ENCODE measurements at regions not wholly inside any gene's neighbourhood (a gene's known extent, or its start where the extent isn't known, plus 50 kb on each side); places are given as distances from the start of the nearest gene placed in this dataset.
"Not testable (repeated sequence)": the region's sequence is repeated elsewhere in the genome, so short reads cannot be mapped to it uniquely, and the experiment has no call there.

GRCh38 chr4:116632269-116632668 is 453.1 kb downstream of the TRAM1L1 start:
- Histone ChIP-seq H3K4me1 (ENCODE audit: insufficient read depth) (no peaks in the 10 kb centered on the region), H3K4me2 (ENCODE audit: unreplicated experiment) (no peak overlapping the region), H3K27me3 (replicated peaks; ENCODE audit: insufficient read depth) (no peaks in the 10 kb centered on the region), H3F3A (ENCODE audit: insufficient read depth) (no peaks in the 10 kb centered on the region), H2AFZ (no peak overlapping the region), H3K27ac (no peak overlapping the region), H3K4me3 (no peak overlapping the region), H3K36me3 (ENCODE audit: low read depth) (no peaks in the 10 kb centered on the region), H4K20me1 (ENCODE audit: insufficient read depth) (no peaks in the 10 kb centered on the region), H3K9ac (no peak overlapping the region), H3K9me3 (ENCODE audit: low read depth) (no peaks in the 10 kb centered on the region), H3K9me2 (ENCODE audit: insufficient read depth) (no peaks in the 10 kb centered on the region), H3K79me2 (ENCODE audit: insufficient read depth) (no peaks in the 10 kb centered on the region)
- in situ Hi-C loops (cut with MboI) = no loop called here
- TF ChIP-seq EZH2 (IDR thresholded peaks at IDR 0.05; ENCODE audit: insufficient read depth, poor library complexity, severe bottlenecking) (no peak), EZH2phosphoT487 (IDR thresholded peaks at IDR 0.05; ENCODE audit: insufficient read depth, low read depth) (no peak)
- DNase-seq = no peak

DNA sequence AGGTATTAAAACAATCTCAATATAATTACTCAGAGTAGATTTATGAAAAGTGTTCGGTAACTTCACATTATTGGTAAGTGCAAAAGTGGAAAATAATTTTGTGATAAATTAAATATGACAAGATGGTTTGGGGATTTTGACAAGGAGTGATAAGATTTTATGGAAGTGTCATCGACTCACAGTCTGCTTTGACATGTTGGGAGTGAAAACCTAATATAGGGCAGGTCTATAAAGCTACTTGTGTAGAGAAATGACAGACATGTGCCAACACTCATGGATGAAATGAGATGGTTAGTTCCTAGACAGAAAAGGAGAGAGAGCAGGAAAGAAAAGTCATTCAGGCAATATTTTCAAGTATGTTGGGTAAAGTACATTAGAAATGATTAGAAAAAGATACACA is 456.8 kb downstream of the TRAM1L1 start:
- no peaks in the 10 kb centered on the region for H3K27me3 ChIP-seq (replicated peaks; ENCODE audit: insufficient read depth)
- WGBS, 2 experiments (ENCODE audit: low coverage in 1 of 2, low lambda C conversion rate in 2 of 2, missing lambda C conversion rate in 2 of 2) = 3 to 6% methylated on average over 2 of the region's 2 CpGs

GRCh38 chr4:116627545-116627944 is 457.8 kb downstream of the TRAM1L1 start:
- TF ChIP-seq EZH2 (IDR thresholded peaks at IDR 0.05; ENCODE audit: insufficient read depth, poor library complexity, severe bottlenecking) = no peak
- TF ChIP-seq EZH2phosphoT487 (IDR thresholded peaks at IDR 0.05; ENCODE audit: insufficient read depth, low read depth) = no peak
- H3K79me2 ChIP-seq (ENCODE audit: insufficient read depth) = no peaks in the 10 kb centered on the region
- H4K20me1 ChIP-seq (ENCODE audit: insufficient read depth) = no peaks in the 10 kb centered on the region
- in situ Hi-C loops (cut with MboI) = no loop called here
- H2AFZ ChIP-seq = no peak overlapping the region
- no peaks in the 10 kb centered on the region for H3K36me3 ChIP-seq (ENCODE audit: low read depth)
- DNase-seq = no peak
- no peak overlapping the region for H3K27ac ChIP-seq
- no peak overlapping the region for H3K9ac ChIP-seq
- no peaks in the 10 kb centered on the region for H3K9me2 ChIP-seq (ENCODE audit: insufficient read depth)
- no peak overlapping the region for H3K4me3 ChIP-seq
- WGBS, 2 experiments (ENCODE audit: low coverage in 1 of 2, low lambda C conversion rate in 2 of 2, missing lambda C conversion rate in 2 of 2) = 4 to 10% methylated on average over 1 of the region's 1 CpG
- H3F3A ChIP-seq (ENCODE audit: insufficient read depth) = no peaks in the 10 kb centered on the region
- H3K4me2 ChIP-seq (ENCODE audit: unreplicated experiment) = no peak overlapping the region
- no peaks in the 10 kb centered on the region for H3K4me1 ChIP-seq (ENCODE audit: insufficient read depth)
- no peaks in the 10 kb centered on the region for H3K27me3 ChIP-seq (replicated peaks; ENCODE audit: insufficient read depth)
- no peaks in the 10 kb centered on the region for H3K9me3 ChIP-seq (ENCODE audit: low read depth)

More for the DNA sequence above, 456.8 kb downstream of the TRAM1L1 start:
- no peak overlapping the region for H3K27ac ChIP-seq
- H3K79me2 ChIP-seq (ENCODE audit: insufficient read depth) = no peaks in the 10 kb centered on the region
- H3K9me3 ChIP-seq (ENCODE audit: low read depth) = no peaks in the 10 kb centered on the region
- H2AFZ ChIP-seq = no peak overlapping the region
- no peak for DNase-seq
- in situ Hi-C loops (cut with MboI) = no loop called here
- no peaks in the 10 kb centered on the region for H3K4me1 ChIP-seq (ENCODE audit: insufficient read depth)
- H3K9me2 ChIP-seq (ENCODE audit: insufficient read depth) = no peaks in the 10 kb centered on the region
- no peaks in the 10 kb centered on the region for H3K36me3 ChIP-seq (ENCODE audit: low read depth)
- no peaks in the 10 kb centered on the region for H4K20me1 ChIP-seq (ENCODE audit: insufficient read depth)
- H3F3A ChIP-seq (ENCODE audit: insufficient read depth) = no peaks in the 10 kb centered on the region
- H3K9ac ChIP-seq = no peak overlapping the region
- no peak overlapping the region for H3K4me3 ChIP-seq
- no peak overlapping the region for H3K4me2 ChIP-seq (ENCODE audit: unreplicated experiment)
- TF ChIP-seq EZH2phosphoT487 (IDR thresholded peaks at IDR 0.05; ENCODE audit: insufficient read depth, low read depth) = no peak
- TF ChIP-seq EZH2 (IDR thresholded peaks at IDR 0.05; ENCODE audit: insufficient read depth, poor library complexity, severe bottlenecking) = no peak

GRCh38 chr4:116619508-116619907 is 465.9 kb downstream of the TRAM1L1 start:
- H3K9me2 ChIP-seq (ENCODE audit: insufficient read depth); H3K9me3 ChIP-seq (ENCODE audit: low read depth); DNase-seq; H3K27ac ChIP-seq; H2AFZ ChIP-seq; H3K9ac ChIP-seq; in situ Hi-C loops (cut with MboI); H3K79me2 ChIP-seq (ENCODE audit: insufficient read depth); H3K36me3 ChIP-seq (ENCODE audit: low read depth); H4K20me1 ChIP-seq (ENCODE audit: insufficient read depth); H3K4me2 ChIP-seq (ENCODE audit: unreplicated experiment); H3F3A ChIP-seq (ENCODE audit: insufficient read depth); H3K4me3 ChIP-seq; H3K27me3 ChIP-seq (replicated peaks; ENCODE audit: insufficient read depth); H3K4me1 ChIP-seq (ENCODE audit: insufficient read depth): not testable (repeated sequence)
- 24 to 27% methylated on average over 8 of the region's 8 CpGs for WGBS, 2 experiments (ENCODE audit: low coverage in 1 of 2, low lambda C conversion rate in 2 of 2, missing lambda C conversion rate in 2 of 2)

DNA sequence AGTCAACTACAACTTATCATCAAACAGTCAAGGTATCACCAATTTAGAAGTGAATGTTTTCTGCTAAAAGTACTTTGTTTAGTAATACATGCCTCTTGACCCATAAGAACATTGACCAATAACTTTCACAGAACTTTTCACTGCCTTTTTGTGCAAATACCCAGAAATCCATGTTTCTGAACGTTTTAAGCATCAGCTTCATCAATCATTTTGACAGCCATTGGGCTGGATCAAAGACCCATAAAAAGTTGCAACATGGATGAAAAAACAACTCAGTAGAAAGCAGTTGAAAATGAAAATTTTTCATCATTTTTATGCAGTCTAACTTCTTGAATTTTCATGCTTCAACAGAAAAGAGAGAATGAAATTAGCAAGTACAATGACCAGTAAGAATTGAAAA is 466.7 kb downstream of the TRAM1L1 start:
- TF ChIP-seq EZH2phosphoT487 (IDR thresholded peaks at IDR 0.05; ENCODE audit: insufficient read depth, low read depth) (no peak), EZH2 (IDR thresholded peaks at IDR 0.05; ENCODE audit: insufficient read depth, poor library complexity, severe bottlenecking) (no peak)
- Histone ChIP-seq H3K36me3 (ENCODE audit: low read depth) (no peaks in the 10 kb centered on the region), H2AFZ (no peak overlapping the region), H3K9me3 (ENCODE audit: low read depth) (no peaks in the 10 kb centered on the region), H3F3A (ENCODE audit: insufficient read depth) (no peaks in the 10 kb centered on the region), H3K9ac (no peak overlapping the region), H3K4me3 (no peak overlapping the region), H3K79me2 (ENCODE audit: insufficient read depth) (no peaks in the 10 kb centered on the region), H3K4me1 (ENCODE audit: insufficient read depth) (no peaks in the 10 kb centered on the region), H3K27me3 (replicated peaks; ENCODE audit: insufficient read depth) (no peaks in the 10 kb centered on the region), H3K27ac (no peak overlapping the region), H3K9me2 (ENCODE audit: insufficient read depth) (no peaks in the 10 kb centered on the region), H3K4me2 (ENCODE audit: unreplicated experiment) (no peak overlapping the region), H4K20me1 (ENCODE audit: insufficient read depth) (no peaks in the 10 kb centered on the region)
- in situ Hi-C loops (cut with MboI) = no loop called here
- 0% methylated on average over 1 of the region's 1 CpG for WGBS, 2 experiments (ENCODE audit: low coverage in 1 of 2, low lambda C conversion rate in 2 of 2, missing lambda C conversion rate in 2 of 2)
- no peak for DNase-seq

All from GM23248 (cell line).